ENCODE measurements at regions not wholly inside any gene's neighbourhood (a gene's known extent, or its start where the extent isn't known, plus 50 kb on each side); places are given as distances from the start of the nearest gene placed in this dataset.

GRCh38 chr2:237201461-237202287, 116.0 kb downstream of the COPS8 start:
- no peaks in the 10 kb centered on the region for H3F3A ChIP-seq (ENCODE audit: control insufficient read depth, insufficient read depth)
- no peaks in the 10 kb centered on the region for H4K20me1 ChIP-seq (ENCODE audit: control insufficient read depth, insufficient read depth, low read depth, low read length)
- no peak overlapping the region for H3K4me3 ChIP-seq (ENCODE audit: low read length)
- no peaks in the 10 kb centered on the region for H3K9me2 ChIP-seq (replicated peaks; ENCODE audit: control insufficient read depth, low read length)
- no peak overlapping the region for H3K4me2 ChIP-seq (ENCODE audit: low read length)
- H3K79me2 ChIP-seq (ENCODE audit: control insufficient read depth, low read length), result no peaks in the 10 kb centered on the region
- H3K9me3 ChIP-seq (ENCODE audit: control insufficient read depth, insufficient read depth, low read length), result no peaks in the 10 kb centered on the region
- no peaks in the 10 kb centered on the region for H3K36me3 ChIP-seq (ENCODE audit: control insufficient read depth, low read length)
- H3K4me1 ChIP-seq (ENCODE audit: control insufficient read depth, low read length), result no peaks in the 10 kb centered on the region
- H3K27ac ChIP-seq (ENCODE audit: low read depth, low read length), result no peak overlapping the region
- no peaks in the 10 kb centered on the region for H3K27me3 ChIP-seq (ENCODE audit: control insufficient read depth, low read length)
- no peak for TF ChIP-seq EZH2phosphoT487 (IDR thresholded peaks at IDR 0.05; ENCODE audit: borderline replicate concordance, low read length)

- no peaks in the 10 kb centered on the region for H3F3A ChIP-seq (ENCODE audit: control insufficient read depth, insufficient read depth)
- H3K9me3 ChIP-seq (ENCODE audit: control insufficient read depth, insufficient read depth, low read length), result no peaks in the 10 kb centered on the region
- TF ChIP-seq EZH2phosphoT487 (IDR thresholded peaks at IDR 0.05; ENCODE audit: borderline replicate concordance, low read length), result no peak
- no peak for TF ChIP-seq CTCF (IDR thresholded peaks at IDR 0.05; ENCODE audit: low read depth, low read length, poor library complexity, severe bottlenecking)
- no peak overlapping the region for H3K4me2 ChIP-seq (ENCODE audit: low read length)
- no peaks in the 10 kb centered on the region for H3K4me1 ChIP-seq (ENCODE audit: control insufficient read depth, low read length)
- H4K20me1 ChIP-seq (ENCODE audit: control insufficient read depth, insufficient read depth, low read depth, low read length), result no peaks in the 10 kb centered on the region
- H3K27me3 ChIP-seq (ENCODE audit: control insufficient read depth, low read length), result no peaks in the 10 kb centered on the region
- no peak overlapping the region for H3K4me3 ChIP-seq (ENCODE audit: low read length)
- no peaks in the 10 kb centered on the region for H3K79me2 ChIP-seq (ENCODE audit: control insufficient read depth, low read length)
- no peak overlapping the region for H3K27ac ChIP-seq (ENCODE audit: low read depth, low read length)
- no peaks in the 10 kb centered on the region for H3K36me3 ChIP-seq (ENCODE audit: control insufficient read depth, low read length)
- H3K9me2 ChIP-seq (replicated peaks; ENCODE audit: control insufficient read depth, low read length), result no peaks in the 10 kb centered on the region
These were observed 116.8 kb downstream of the COPS8 start for GRCh38 chr2:237202288-237203030.

- no peak overlapping the region for H3K4me3 ChIP-seq (ENCODE audit: low read length)
- no peaks in the 10 kb centered on the region for H3K9me3 ChIP-seq (ENCODE audit: control insufficient read depth, insufficient read depth, low read length)
- H3F3A ChIP-seq (ENCODE audit: control insufficient read depth, insufficient read depth), result no peaks in the 10 kb centered on the region
- no peak overlapping the region for H3K27ac ChIP-seq (ENCODE audit: low read depth, low read length)
- H3K36me3 ChIP-seq (ENCODE audit: control insufficient read depth, low read length), result no peaks in the 10 kb centered on the region
- H3K79me2 ChIP-seq (ENCODE audit: control insufficient read depth, low read length), result no peaks in the 10 kb centered on the region
- no peaks in the 10 kb centered on the region for H3K27me3 ChIP-seq (ENCODE audit: control insufficient read depth, low read length)
- no peaks in the 10 kb centered on the region for H4K20me1 ChIP-seq (ENCODE audit: control insufficient read depth, insufficient read depth, low read depth, low read length)
- H3K4me2 ChIP-seq (ENCODE audit: low read length), result no peak overlapping the region
- TF ChIP-seq EZH2phosphoT487 (IDR thresholded peaks at IDR 0.05; ENCODE audit: borderline replicate concordance, low read length) (no peak), CTCF (IDR thresholded peaks at IDR 0.05; ENCODE audit: low read depth, low read length, poor library complexity, severe bottlenecking) (no peak)
- H3K4me1 ChIP-seq (ENCODE audit: control insufficient read depth, low read length), result no peaks in the 10 kb centered on the region
- no peaks in the 10 kb centered on the region for H3K9me2 ChIP-seq (replicated peaks; ENCODE audit: control insufficient read depth, low read length)
These were observed 119.4 kb downstream of the COPS8 start for GRCh38 chr2:237205043-237205541.
